Naive B cell (primary cell): ENCODE measurements at regions not wholly inside any gene's neighbourhood (a gene's known extent, or its start where the extent isn't known, plus 50 kb on each side); places are given as distances from the start of the nearest gene placed in this dataset.
A peak's percentile ranks its signal among the peaks of the same experiment; 100 is the strongest.

Experiments used
- ATAC-seq, 2 donors: fragments of 150-1000 bp; cut with Tn5 transposase; 2 replicates each; pipeline ENCODE4 v1.10.0; 2021; ENCODE audit warnings: low read depth in 2 of 2, mild to moderate bottlenecking in 2 of 2, moderate library complexity in 2 of 2
- DNase-seq: peaks from one replicate; pipeline ENCODE4 v3.0.0; 2022
- H3K27ac Mint-ChIP-seq, 6 donors: one replicate each; pipeline ENCODE4 v1.8.0; 2020 to 2022; ENCODE audit warnings: mild to moderate bottlenecking in 6 of 6, mixed read lengths in 6 of 6, moderate library complexity in 5 of 6, inconsistent platforms in 2 of 6
- H3K27me3 Mint-ChIP-seq, 3 donors: one replicate each; pipeline ENCODE4 v1.8.0; 2021 to 2022; ENCODE audit warnings: mixed read lengths in 3 of 3, mild to moderate bottlenecking in 1 of 3
- H3K36me3 Mint-ChIP-seq, 2 donors: one replicate each; pipeline ENCODE4 v1.8.0; 2020 to 2022; ENCODE audit warnings: mixed read lengths in 2 of 2, inconsistent platforms in 1 of 2, mild to moderate bottlenecking in 1 of 2
- H3K4me1 Mint-ChIP-seq, 3 donors: one replicate each; pipeline ENCODE4 v1.8.0; 2020 to 2022; ENCODE audit warnings: mixed read lengths in 3 of 3, inconsistent platforms in 1 of 3, mild to moderate bottlenecking in 1 of 3, moderate library complexity in 1 of 3
- H3K4me3 Mint-ChIP-seq, 8 donors: one replicate each; pipeline ENCODE4 v1.8.0; 2020 to 2022; ENCODE audit warnings: mild to moderate bottlenecking in 8 of 8, mixed read lengths in 8 of 8, moderate library complexity in 8 of 8, inconsistent platforms in 2 of 8
- H3K9me3 Mint-ChIP-seq, 7 donors: one replicate each; pipeline ENCODE4 v1.8.0; 2020 to 2022; ENCODE audit warnings: mixed read lengths in 7 of 7, mild to moderate bottlenecking in 5 of 7, inconsistent platforms in 2 of 7, moderate library complexity in 1 of 7

DNA sequence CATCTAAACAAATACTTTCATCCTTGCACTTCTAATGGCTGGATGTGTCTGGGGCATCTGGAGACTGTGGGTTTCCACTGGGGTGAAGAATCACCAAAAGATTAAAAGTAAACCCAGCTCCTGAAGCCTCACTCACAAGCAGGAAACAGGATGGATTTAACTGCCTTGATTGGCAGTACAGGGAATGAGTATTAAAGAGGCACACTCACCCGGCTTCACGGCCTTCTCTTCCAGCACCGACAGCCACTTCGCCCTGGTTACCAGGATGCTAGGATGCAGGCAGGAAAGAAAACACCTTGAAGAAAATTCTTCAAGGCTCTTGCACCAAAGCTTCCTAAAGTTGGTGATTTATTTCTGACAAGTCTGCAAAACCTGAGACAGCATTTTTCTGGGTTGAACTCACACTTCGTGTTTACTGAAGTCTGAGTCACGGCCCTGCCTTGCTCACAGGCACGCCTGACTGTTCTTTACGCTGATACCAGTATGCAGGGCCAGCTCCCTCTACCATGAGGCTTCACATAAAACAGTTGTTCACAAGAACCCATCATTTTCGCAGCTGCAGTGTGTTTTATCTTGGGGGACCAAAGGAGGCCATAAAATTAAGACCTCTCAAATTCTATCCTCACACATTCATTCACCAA, 56.5 kb upstream of the ZNF354A start:
- Mint-ChIP-seq H3K4me1 (peaks cover 0 to 4% (median 0%) of the 10 kb centered on the region in 3 donors), H3K4me3 (no peak overlapping the region), H3K9me3 (peaks cover 0 to 3% (median 0%) of the 10 kb centered on the region in 7 donors), H3K36me3 (no peaks in the 10 kb centered on the region), H3K27me3 (peaks cover 6 to 21% (median 10%) of the 10 kb centered on the region in 3 donors), H3K27ac (no peak overlapping the region)
- ATAC-seq = no peak
- DNase-seq = no peak

DNA sequence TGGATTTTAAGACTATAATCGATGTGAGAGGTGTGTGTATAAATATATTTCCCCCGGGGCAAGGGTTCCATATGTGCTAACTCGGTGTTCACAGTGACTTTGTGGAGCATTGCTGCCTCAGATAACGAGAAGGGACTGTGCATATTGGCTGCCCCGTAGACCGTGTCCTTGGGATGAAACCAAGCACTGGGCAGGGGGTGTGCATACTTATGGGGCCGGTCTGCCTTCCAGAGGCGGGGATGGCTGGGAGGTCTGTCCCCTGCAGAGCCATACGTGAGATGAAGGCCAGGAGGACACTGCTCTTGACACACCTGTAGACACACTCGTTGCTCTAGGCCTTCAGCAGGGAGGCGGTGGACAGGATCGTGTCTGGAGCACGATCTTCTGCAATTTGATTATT, 56.0 kb upstream of the ZNF354A start:
- Mint-ChIP-seq H3K27ac (no peak overlapping the region), H3K27me3 (peaks cover 6 to 26% (median 7%) of the 10 kb centered on the region in 3 donors), H3K36me3 (no peaks in the 10 kb centered on the region), H3K9me3 (peaks cover 0 to 3% (median 0%) of the 10 kb centered on the region in 7 donors), H3K4me1 (peaks cover 0 to 4% (median 0%) of the 10 kb centered on the region in 3 donors), H3K4me3 (no peak overlapping the region)
- DNase-seq = no peak
- no peak for ATAC-seq

DNA sequence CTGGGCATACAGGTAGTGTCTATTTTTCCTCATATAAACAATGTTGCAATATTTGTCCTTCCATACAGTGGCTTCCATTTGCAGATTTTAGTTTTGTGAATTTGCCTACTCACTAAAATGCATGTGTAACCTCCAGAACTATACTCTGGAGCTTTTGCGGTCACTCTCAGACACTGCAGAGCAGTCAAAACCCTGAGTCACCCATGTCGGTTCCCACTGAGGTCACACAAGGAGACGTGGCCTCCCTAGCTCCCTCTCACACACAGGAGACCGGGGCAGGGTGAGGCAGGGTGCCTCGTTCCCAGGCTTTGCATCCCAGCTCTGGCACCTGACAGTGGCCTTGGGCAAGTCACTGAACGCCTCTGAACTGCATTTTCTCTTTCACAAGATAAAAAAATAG, 55.5 kb upstream of the ZNF354A start:
- Mint-ChIP-seq H3K4me3 (no peak overlapping the region), H3K36me3 (no peaks in the 10 kb centered on the region), H3K4me1 (peaks cover 0 to 4% (median 0%) of the 10 kb centered on the region in 3 donors), H3K27me3 (peaks cover 6 to 30% (median 7%) of the 10 kb centered on the region in 3 donors), H3K9me3 (peaks cover 0 to 3% (median 0%) of the 10 kb centered on the region in 7 donors), H3K27ac (no peak overlapping the region)
- DNase-seq (no peak), ATAC-seq (no peak)

DNA sequence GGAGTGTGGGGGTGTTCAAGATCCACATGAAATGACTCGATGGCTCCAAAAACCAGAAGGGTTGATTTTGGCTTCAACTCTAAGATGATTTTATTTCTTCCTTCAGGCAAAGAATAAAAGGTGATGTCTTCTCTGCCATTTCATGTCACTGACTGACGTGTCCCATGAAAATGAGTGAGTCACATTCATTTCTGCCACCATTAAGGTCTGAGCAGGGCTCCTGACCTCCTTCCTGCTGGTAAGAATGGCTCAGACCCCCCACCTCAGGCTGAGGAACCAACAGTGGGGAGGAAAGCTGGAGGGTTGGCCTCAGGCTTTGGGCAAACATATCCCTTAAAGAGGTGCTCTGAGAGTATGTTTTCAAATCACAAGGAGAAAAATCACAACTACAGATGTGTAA, 53.9 kb upstream of the ZNF354A start:
- no peaks in the 10 kb centered on the region for H3K36me3 Mint-ChIP-seq
- ATAC-seq (no peak), DNase-seq (no peak)
- H3K27ac Mint-ChIP-seq = no peak overlapping the region
- H3K4me3 Mint-ChIP-seq = no peak overlapping the region
- peaks cover 0 to 4% (median 0%) of the 10 kb centered on the region in 3 donors for H3K4me1 Mint-ChIP-seq
- peaks cover 6 to 31% (median 6%) of the 10 kb centered on the region in 3 donors for H3K27me3 Mint-ChIP-seq
- peaks cover 0 to 3% (median 0%) of the 10 kb centered on the region in 7 donors for H3K9me3 Mint-ChIP-seq

DNA sequence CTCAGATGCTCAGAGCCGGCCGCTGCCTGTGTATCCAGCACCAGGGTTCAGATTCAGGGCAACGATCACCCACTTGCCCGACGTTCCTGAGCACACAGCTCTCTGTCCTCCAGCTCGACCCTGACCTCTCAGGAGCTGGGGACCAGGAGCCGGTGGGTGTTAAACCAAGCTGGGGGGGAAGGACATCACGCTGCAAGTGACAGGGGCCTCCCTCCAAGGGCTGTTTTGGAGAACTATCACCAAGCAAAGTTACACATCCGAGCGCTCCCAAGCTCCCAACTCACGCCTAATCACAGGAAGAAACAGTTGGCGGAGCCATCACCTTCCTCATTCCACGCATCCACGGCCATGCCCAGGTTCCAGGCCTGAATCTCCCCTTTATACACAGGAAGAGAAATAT, 51.5 kb upstream of the ZNF354A start:
- H3K36me3 Mint-ChIP-seq = no peaks in the 10 kb centered on the region
- H3K27ac Mint-ChIP-seq = no peak overlapping the region
- peaks cover 0 to 24% (median 3%) of the 10 kb centered on the region in 3 donors for H3K27me3 Mint-ChIP-seq
- peaks cover 0 to 5% (median 0%) of the 10 kb centered on the region in 7 donors for H3K9me3 Mint-ChIP-seq
- peaks cover 0 to 4% (median 0%) of the 10 kb centered on the region in 3 donors for H3K4me1 Mint-ChIP-seq
- DNase-seq (no peak), ATAC-seq (no peak)
- H3K4me3 Mint-ChIP-seq = peak overlapping the region in 1 of 8 donors; percentile 55

DNA sequence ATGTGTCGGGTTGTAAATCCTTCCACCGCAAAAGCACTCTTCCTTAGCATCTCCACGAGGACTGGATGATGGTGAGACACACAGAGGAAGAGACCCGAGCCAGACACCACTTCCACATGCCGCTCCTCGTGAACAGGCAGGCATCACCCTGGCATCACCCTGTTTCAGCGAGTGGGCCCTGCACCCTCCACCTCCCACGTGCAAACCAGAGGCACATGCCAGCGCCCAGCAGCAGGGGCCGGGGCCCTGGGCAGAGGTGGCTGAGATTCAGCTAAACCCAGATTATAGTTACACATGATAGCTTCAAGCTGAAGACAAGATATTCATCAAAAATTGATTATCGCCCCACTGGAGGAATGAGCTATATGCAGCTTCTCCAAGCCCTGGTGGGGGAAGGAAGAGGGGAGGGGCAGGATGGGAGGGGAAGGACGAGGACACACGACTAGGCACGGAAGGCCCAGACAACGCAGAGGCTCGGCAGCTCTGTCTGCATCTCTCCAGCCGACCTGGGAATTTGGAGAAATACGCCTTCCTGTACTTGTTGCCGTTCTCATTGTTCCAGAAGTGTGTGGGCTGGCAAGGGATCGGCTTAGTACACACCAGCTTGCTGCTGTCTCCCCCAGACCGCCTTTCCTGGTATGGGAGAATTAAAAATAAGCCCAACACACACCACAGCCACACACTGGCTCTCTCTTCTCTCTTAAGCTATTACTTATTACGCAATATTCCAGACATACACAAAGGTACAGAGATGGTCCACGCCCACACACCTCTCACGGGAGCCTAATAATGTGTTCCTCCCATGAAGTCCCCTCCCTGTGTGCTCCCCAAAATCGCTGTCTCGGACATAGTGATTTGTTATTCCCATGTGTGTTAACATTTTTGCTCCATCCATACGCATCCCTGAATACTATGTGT, 50.4 kb upstream of the ZNF354A start:
- no peaks in the 10 kb centered on the region for H3K36me3 Mint-ChIP-seq

More for the DNA sequence above, 50.4 kb upstream of the ZNF354A start:
- Mint-ChIP-seq H3K4me3 (no peak overlapping the region), H3K9me3 (peaks cover 0 to 5% (median 0%) of the 10 kb centered on the region in 7 donors), H3K27me3 (peaks cover 0 to 24% (median 3%) of the 10 kb centered on the region in 3 donors), H3K27ac (no peak overlapping the region), H3K4me1 (peaks cover 0 to 4% (median 0%) of the 10 kb centered on the region in 3 donors)
- no peak for ATAC-seq
- no peak for DNase-seq
